ENCODE measurements at regions not wholly inside any gene's neighbourhood (a gene's known extent, or its start where the extent isn't known, plus 50 kb on each side); places are given as distances from the start of the nearest gene placed in this dataset.

DNA sequence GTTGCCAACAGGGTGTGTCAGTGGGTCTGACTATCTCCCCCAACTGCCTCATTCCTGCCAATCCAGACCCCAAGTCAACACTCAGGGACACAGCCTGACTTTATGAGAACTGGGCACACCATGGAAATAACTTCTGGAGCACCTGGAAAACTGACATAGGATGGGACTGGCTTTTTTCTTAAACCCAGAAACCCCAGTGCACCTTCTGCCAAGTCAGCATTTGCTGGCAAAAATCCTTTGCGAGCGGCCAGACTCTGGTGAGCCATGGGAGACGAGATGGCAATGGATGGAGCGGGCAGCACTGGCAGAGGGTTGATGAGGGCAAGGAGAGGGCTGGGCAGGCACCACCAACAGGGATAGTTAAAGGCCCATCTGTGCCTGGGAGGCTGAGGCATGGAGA is 114.4 kb upstream of the OSMR start:
- TF ChIP-seq POLR2A (IDR thresholded peaks at IDR 0.05; ENCODE audit: insufficient read depth in 1 of 2, low read depth in 2 of 2, low read length in 2 of 2) (no peak), ZNF12 (CRISPR knock-in tag; IDR thresholded peaks at IDR 0.05) (no peak), ASH2L (IDR thresholded peaks at IDR 0.05; ENCODE audit: insufficient read length, low read depth, low read length) (no peak), ZNF124 (CRISPR knock-in tag; IDR thresholded peaks at IDR 0.05) (no peak), GABPA (IDR thresholded peaks at IDR 0.05; ENCODE audit: low read depth, low read length) (no peak), GABPA (CRISPR knock-in tag; IDR thresholded peaks at IDR 0.05; ENCODE audit: low read depth) (no peak), DMAP1 (CRISPR knock-in tag; IDR thresholded peaks at IDR 0.05) (no peak), MEIS2 (CRISPR knock-in tag; IDR thresholded peaks at IDR 0.05) (no peak), STAG1 (CRISPR knock-in tag; IDR thresholded peaks at IDR 0.05) (no peak)
- TF ChIP-seq, protein P1, sequence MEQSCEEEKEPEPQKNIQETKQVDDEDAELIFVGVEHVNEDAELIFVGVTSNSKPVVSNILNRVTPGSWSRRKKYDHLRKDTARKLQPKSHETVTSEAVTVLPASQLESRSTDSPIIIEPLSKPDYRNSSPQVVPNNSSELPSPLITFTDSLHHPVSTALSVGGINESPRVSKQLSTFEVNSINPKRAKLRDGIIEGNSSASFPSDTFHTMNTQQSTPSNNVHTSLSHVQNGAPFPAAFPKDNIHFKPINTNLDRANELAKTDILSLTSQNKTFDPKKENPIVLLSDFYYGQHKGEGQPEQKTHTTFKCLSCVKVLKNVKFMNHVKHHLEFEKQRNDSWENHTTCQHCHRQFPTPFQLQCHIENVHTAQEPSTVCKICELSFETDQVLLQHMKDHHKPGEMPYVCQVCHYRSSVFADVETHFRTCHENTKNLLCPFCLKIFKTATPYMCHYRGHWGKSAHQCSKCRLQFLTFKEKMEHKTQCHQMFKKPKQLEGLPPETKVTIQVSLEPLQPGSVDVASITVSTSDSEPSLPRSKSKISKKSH (CRISPR knock-in tag; IDR thresholded peaks at IDR 0.05; ENCODE audit: borderline replicate concordance) = no peak
- TF ChIP-seq, protein P2, sequence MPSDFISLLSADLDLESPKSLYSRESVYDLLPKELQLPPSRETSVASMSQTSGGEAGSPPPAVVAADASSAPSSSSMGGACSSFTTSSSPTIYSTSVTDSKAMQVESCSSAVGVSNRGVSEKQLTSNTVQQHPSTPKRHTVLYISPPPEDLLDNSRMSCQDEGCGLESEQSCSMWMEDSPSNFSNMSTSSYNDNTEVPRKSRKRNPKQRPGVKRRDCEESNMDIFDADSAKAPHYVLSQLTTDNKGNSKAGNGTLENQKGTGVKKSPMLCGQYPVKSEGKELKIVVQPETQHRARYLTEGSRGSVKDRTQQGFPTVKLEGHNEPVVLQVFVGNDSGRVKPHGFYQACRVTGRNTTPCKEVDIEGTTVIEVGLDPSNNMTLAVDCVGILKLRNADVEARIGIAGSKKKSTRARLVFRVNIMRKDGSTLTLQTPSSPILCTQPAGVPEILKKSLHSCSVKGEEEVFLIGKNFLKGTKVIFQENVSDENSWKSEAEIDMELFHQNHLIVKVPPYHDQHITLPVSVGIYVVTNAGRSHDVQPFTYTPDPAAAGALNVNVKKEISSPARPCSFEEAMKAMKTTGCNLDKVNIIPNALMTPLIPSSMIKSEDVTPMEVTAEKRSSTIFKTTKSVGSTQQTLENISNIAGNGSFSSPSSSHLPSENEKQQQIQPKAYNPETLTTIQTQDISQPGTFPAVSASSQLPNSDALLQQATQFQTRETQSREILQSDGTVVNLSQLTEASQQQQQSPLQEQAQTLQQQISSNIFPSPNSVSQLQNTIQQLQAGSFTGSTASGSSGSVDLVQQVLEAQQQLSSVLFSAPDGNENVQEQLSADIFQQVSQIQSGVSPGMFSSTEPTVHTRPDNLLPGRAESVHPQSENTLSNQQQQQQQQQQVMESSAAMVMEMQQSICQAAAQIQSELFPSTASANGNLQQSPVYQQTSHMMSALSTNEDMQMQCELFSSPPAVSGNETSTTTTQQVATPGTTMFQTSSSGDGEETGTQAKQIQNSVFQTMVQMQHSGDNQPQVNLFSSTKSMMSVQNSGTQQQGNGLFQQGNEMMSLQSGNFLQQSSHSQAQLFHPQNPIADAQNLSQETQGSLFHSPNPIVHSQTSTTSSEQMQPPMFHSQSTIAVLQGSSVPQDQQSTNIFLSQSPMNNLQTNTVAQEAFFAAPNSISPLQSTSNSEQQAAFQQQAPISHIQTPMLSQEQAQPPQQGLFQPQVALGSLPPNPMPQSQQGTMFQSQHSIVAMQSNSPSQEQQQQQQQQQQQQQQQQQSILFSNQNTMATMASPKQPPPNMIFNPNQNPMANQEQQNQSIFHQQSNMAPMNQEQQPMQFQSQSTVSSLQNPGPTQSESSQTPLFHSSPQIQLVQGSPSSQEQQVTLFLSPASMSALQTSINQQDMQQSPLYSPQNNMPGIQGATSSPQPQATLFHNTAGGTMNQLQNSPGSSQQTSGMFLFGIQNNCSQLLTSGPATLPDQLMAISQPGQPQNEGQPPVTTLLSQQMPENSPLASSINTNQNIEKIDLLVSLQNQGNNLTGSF (CRISPR knock-in tag; IDR thresholded peaks at IDR 0.05) = no peak
- TF ChIP-seq, protein P3, sequence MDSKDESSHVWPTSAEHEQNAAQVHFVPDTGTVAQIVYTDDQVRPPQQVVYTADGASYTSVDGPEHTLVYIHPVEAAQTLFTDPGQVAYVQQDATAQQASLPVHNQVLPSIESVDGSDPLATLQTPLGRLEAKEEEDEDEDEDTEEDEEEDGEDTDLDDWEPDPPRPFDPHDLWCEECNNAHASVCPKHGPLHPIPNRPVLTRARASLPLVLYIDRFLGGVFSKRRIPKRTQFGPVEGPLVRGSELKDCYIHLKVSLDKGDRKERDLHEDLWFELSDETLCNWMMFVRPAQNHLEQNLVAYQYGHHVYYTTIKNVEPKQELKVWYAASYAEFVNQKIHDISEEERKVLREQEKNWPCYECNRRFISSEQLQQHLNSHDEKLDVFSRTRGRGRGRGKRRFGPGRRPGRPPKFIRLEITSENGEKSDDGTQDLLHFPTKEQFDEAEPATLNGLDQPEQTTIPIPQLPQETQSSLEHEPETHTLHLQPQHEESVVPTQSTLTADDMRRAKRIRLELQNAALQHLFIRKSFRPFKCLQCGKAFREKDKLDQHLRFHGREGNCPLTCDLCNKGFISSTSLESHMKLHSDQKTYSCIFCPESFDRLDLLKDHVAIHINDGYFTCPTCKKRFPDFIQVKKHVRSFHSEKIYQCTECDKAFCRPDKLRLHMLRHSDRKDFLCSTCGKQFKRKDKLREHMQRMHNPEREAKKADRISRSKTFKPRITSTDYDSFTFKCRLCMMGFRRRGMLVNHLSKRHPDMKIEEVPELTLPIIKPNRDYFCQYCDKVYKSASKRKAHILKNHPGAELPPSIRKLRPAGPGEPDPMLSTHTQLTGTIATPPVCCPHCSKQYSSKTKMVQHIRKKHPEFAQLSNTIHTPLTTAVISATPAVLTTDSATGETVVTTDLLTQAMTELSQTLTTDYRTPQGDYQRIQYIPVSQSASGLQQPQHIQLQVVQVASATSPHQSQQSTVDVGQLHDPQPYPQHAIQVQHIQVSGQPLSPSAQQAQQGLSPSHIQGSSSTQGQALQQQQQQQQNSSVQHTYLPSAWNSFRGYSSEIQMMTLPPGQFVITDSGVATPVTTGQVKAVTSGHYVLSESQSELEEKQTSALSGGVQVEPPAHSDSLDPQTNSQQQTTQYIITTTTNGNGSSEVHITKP (CRISPR knock-in tag; IDR thresholded peaks at IDR 0.05; ENCODE audit: low read depth) = no peak
- TF ChIP-seq, protein P4, sequence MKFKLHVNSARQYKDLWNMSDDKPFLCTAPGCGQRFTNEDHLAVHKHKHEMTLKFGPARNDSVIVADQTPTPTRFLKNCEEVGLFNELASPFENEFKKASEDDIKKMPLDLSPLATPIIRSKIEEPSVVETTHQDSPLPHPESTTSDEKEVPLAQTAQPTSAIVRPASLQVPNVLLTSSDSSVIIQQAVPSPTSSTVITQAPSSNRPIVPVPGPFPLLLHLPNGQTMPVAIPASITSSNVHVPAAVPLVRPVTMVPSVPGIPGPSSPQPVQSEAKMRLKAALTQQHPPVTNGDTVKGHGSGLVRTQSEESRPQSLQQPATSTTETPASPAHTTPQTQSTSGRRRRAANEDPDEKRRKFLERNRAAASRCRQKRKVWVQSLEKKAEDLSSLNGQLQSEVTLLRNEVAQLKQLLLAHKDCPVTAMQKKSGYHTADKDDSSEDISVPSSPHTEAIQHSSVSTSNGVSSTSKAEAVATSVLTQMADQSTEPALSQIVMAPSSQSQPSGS (CRISPR knock-in tag; IDR thresholded peaks at IDR 0.05) = no peak
